Activated CD8-positive, alpha-beta T cell treated with anti-CD3 and anti-CD28 coated beads for 36 hours (primary cell): ENCODE measurements at regions not wholly inside any gene's neighbourhood (a gene's known extent, or its start where the extent isn't known, plus 50 kb on each side); places are given as distances from the start of the nearest gene placed in this dataset.

ENCODE experiments used
- ATAC-seq: fragments of 200-7000 bp; cut with Tn5 transposase; one replicate; pipeline ENCODE4 v1.10.0; 2021; ENCODE audit warnings: mild to moderate bottlenecking, moderate library complexity
- CTCF ChIA-PET: fragments of 350-600 bp; sonication (Branson Sonifier 250); formaldehyde crosslinking; loops from one replicate; lab custom pipeline; 2021; ENCODE audit warnings: antibody characterized with exemption; lab: Charles Lee
- POLR2A ChIA-PET: fragments of 350-600 bp; sonication (Branson Sonifier 250); formaldehyde crosslinking; loops from one replicate; lab custom pipeline; 2021; ENCODE audit warnings: antibody characterized with exemption; lab: Charles Lee
- DNase-seq: peaks from one replicate; pipeline ENCODE4 v3.0.0-alpha.2; 2020
- H3K27ac Mint-ChIP-seq: one replicate; pipeline ENCODE4 v1.8.0; 2021; ENCODE audit warnings: mild to moderate bottlenecking, mixed read lengths
- H3K27me3 Mint-ChIP-seq: one replicate; pipeline ENCODE4 v1.8.0; 2021; ENCODE audit warnings: mixed read lengths
- H3K36me3 Mint-ChIP-seq: one replicate; pipeline ENCODE4 v1.8.0; 2021; ENCODE audit warnings: low read depth, mixed read lengths
- H3K4me1 Mint-ChIP-seq: one replicate; pipeline ENCODE4 v1.8.0; 2021; ENCODE audit warnings: low read depth, mixed read lengths
- H3K4me3 Mint-ChIP-seq: one replicate; pipeline ENCODE4 v1.8.0; 2021; ENCODE audit warnings: mild to moderate bottlenecking, moderate library complexity, mixed read lengths
- H3K9me3 Mint-ChIP-seq: one replicate; pipeline ENCODE4 v1.8.0; 2021; ENCODE audit warnings: mixed read lengths
- CTCF ChIP-seq: fragments of 200-600 bp; IDR thresholded peaks from one replicate; pipeline ENCODE4 v1.8.0; 2022; ENCODE audit warnings: antibody characterized with exemption, mild to moderate bottlenecking
- intact Hi-C: fragments of 100-400 bp; cut with micrococcal nuclease; formaldehyde crosslinking; loops from one replicate; pipeline ENCODE4 v1.10.0; 2022

DNA sequence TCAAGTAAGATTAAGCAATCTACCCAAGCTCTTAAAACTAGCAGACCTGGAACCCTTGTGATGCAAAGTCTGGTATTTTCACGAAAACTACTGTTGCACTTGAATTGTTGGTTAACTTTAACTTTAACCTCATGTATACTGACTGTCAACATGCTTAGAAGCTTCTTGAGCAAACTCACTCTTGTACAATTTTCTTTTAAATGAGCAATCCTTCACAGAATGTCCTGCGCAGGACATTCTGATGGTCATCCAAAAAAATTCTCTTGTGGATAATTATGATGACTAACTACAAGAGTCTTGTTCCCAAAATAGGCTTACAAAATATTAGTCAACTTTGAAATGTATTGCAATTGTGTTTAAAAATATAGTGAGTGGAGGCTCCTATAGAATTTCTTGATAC lies 54.0 kb upstream of the PDE3A start:
- ATAC-seq: no peak
- no peaks in the 10 kb centered on the region for H3K36me3 Mint-ChIP-seq
- CTCF ChIA-PET: no interaction called here
- no peak for TF ChIP-seq CTCF
- no peaks in the 10 kb centered on the region for H3K9me3 Mint-ChIP-seq
- no peak overlapping the region for H3K4me3 Mint-ChIP-seq
- no peaks in the 10 kb centered on the region for H3K4me1 Mint-ChIP-seq
- intact Hi-C loops: no loop called here
- no peak for DNase-seq
- no peaks in the 10 kb centered on the region for H3K27me3 Mint-ChIP-seq
- H3K27ac Mint-ChIP-seq: no peak overlapping the region
- POLR2A ChIA-PET: no interaction called here

GRCh38 chr12:20317554-20317953 lies 50.8 kb upstream of the PDE3A start:
- Mint-ChIP-seq H3K4me1 (no peaks in the 10 kb centered on the region), H3K27me3 (no peaks in the 10 kb centered on the region), H3K4me3 (no peak overlapping the region), H3K36me3 (no peaks in the 10 kb centered on the region), H3K9me3 (no peaks in the 10 kb centered on the region), H3K27ac (no peak overlapping the region)
- POLR2A ChIA-PET: no interaction called here
- TF ChIP-seq CTCF: no peak
- no peak for ATAC-seq
- CTCF ChIA-PET: no interaction called here
- intact Hi-C loops: no loop called here
- no peak for DNase-seq
